OCI-LY7 (cell line): ENCODE measurements at regions not wholly inside any gene's neighbourhood (a gene's known extent, or its start where the extent isn't known, plus 50 kb on each side); places are given as distances from the start of the nearest gene placed in this dataset.

Experiments
- BruUV-seq: library from RNA; stranded (reverse); fragments of 400-500 nt; replicated peaks from 2 replicates; lab custom pipeline; 2021; lab: Mats Ljungman, UMichigan
- CTCF ChIA-PET: fragments of 300-600 bp; sonication (Branson Sonifier 250); formaldehyde crosslinking; loops from one replicate; lab custom pipeline; 2022; ENCODE audit warnings: antibody characterized with exemption; ENCODE audit not compliant: unreplicated experiment; lab: Charles Lee
- POLR2A ChIA-PET: fragments of 300-600 bp; sonication (Branson Sonifier 250); formaldehyde crosslinking; loops from one replicate; lab custom pipeline; 2022; ENCODE audit warnings: antibody characterized with exemption; lab: Charles Lee
- DNase-seq: peaks from one replicate; pipeline ENCODE4 v3.0.0-alpha.2; 2015; ENCODE audit warnings: low spot score
- H2AFZ ChIP-seq: fragments of 200-600 bp; sonication (generic), shearing (Covaris generic); 2 replicates; pipeline ENCODE4 v1.6.1; 2014; ENCODE audit warnings: mild to moderate bottlenecking, antibody characterized with exemption, low read length, moderate library complexity
- H3K27ac ChIP-seq: fragments of 200-600 bp; sonication (generic); 2 replicates; pipeline ENCODE4 v1.5.1; 2014; ENCODE audit warnings: mixed run types, low read depth, mild to moderate bottlenecking, moderate library complexity, low read length, inconsistent platforms; ENCODE audit not compliant: poor library complexity, severe bottlenecking
- H3K36me3 ChIP-seq: fragments of 200-600 bp; sonication (generic); 2 replicates; pipeline ENCODE4 v1.6.1; 2014; ENCODE audit warnings: mild to moderate bottlenecking, antibody characterized with exemption, low read length, moderate library complexity, mixed read lengths; ENCODE audit not compliant: insufficient read depth
- H3K4me1 ChIP-seq: fragments of 200-600 bp; sonication (generic); 2 replicates; pipeline ENCODE4 v1.5.1; 2014; ENCODE audit warnings: mild to moderate bottlenecking, low read length; ENCODE audit not compliant: insufficient read depth, poor library complexity, severe bottlenecking
- H3K4me2 ChIP-seq: fragments of 200-600 bp; sonication (generic); 2 replicates; pipeline ENCODE4 v1.6.1; 2014; ENCODE audit warnings: mild to moderate bottlenecking, low read length
- H3K4me3 ChIP-seq: fragments of 200-600 bp; sonication (generic); 2 replicates; pipeline ENCODE4 v1.5.1; 2014; ENCODE audit warnings: mild to moderate bottlenecking, low read depth, low read length; ENCODE audit not compliant: poor library complexity, severe bottlenecking
- H3K79me2 ChIP-seq: fragments of 200-600 bp; sonication (generic); 2 replicates; pipeline ENCODE4 v1.6.1; 2016; ENCODE audit warnings: low read depth, mild to moderate bottlenecking, low read length, moderate library complexity, mixed read lengths; ENCODE audit not compliant: insufficient read depth
- H3K9me2 ChIP-seq: fragments of 200-600 bp; sonication (generic); 2 replicates; pipeline ENCODE4 v1.6.1; 2016; ENCODE audit warnings: mild to moderate bottlenecking, low read length, mixed read lengths; ENCODE audit not compliant: insufficient read depth
- H3K9me3 ChIP-seq: fragments of 200-600 bp; sonication (generic); 2 replicates; pipeline ENCODE4 v1.6.1; 2014; ENCODE audit warnings: mild to moderate bottlenecking, mixed run types, low read length, mixed read lengths
- H4K20me1 ChIP-seq: fragments of 200-600 bp; sonication (generic); 2 replicates; pipeline ENCODE4 v1.6.1; 2014; ENCODE audit warnings: mild to moderate bottlenecking, antibody characterized with exemption, low read length, moderate library complexity, mixed read lengths; ENCODE audit not compliant: insufficient read depth
- CTCF ChIP-seq: fragments of 200-600 bp; sonication (generic); conservative IDR thresholded peaks from 2 replicates; pipeline ENCODE4 v1.5.1; 2014; ENCODE audit warnings: mild to moderate bottlenecking, antibody characterized with exemption, low read length, moderate library complexity, mixed read lengths
- EZH2phosphoT487 ChIP-seq: fragments of 200-600 bp; sonication (generic); IDR thresholded peaks from 2 replicates; pipeline ENCODE4 v1.6.1; 2018; ENCODE audit warnings: low read depth, borderline replicate concordance, mild to moderate bottlenecking, mixed run types, antibody characterized with exemption, low read length, moderate library complexity, mixed read lengths
- intact Hi-C: fragments of 100-400 bp; cut with micrococcal nuclease; formaldehyde crosslinking; loops from one replicate; pipeline ENCODE4 v1.10.0; 2022; ENCODE audit not compliant: unreplicated experiment

DNA sequence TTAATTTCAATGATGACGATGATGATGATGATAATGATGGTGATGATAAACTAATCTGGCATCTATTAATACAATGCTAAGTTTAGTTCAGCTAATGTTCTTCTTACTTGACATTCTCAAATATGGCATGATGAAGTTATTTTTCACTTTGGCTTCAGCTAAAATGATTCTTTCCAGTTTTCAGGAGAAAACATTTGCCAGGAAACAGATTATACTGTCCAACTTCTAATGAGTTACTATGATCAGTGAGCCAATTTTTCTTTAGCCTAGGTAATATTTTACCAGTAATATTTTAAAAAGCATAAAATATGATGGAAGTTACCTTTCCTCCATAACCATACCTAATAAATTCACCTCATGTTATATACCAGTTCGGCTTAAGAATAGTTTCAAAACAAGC is 245.7 kb upstream of the CSNK1A1L start:
- no TSS peak for BruUV-seq
- Histone ChIP-seq H3K36me3 (no peaks in the 10 kb centered on the region), H3K4me3 (no peak overlapping the region), H3K9me3 (no peaks in the 10 kb centered on the region), H4K20me1 (no peaks in the 10 kb centered on the region; the same call in 1 of the 2 replicates), H3K9me2 (no peaks in the 10 kb centered on the region), H3K4me2 (no peak overlapping the region), H3K27ac (no peak overlapping the region), H3K4me1 (no peaks in the 10 kb centered on the region), H3K79me2 (no peaks in the 10 kb centered on the region), H2AFZ (no peak overlapping the region)
- intact Hi-C loops = no loop called here
- CTCF ChIA-PET = no interaction called here
- POLR2A ChIA-PET = no interaction called here
- no peak for TF ChIP-seq CTCF
- no peak for DNase-seq

DNA sequence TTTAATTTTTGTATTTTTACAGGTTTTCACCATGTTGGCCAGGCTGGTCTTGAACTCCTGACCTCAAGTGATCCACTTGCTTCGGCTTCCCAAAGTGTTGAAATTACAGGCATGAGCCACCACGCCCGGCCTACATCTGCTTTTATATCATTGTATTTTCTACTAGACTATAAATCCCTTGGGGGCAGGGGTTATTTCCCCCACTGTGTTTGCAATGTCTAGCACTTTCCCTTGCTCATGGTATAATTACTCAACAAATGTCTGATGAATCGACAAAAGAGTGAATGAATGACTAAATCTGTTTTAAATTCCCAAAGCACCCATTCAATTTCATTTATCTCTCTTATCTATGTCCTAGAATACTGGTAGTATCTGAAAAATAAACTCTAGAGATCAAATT is 244.5 kb upstream of the CSNK1A1L start:
- ChIA-PET POLR2A (no interaction called here), CTCF (no interaction called here)
- H4K20me1 ChIP-seq = no peaks in the 10 kb centered on the region
- no peaks in the 10 kb centered on the region for H3K9me2 ChIP-seq
- H3K36me3 ChIP-seq = no peaks in the 10 kb centered on the region
- BruUV-seq = no TSS peak
- TF ChIP-seq CTCF (no peak), EZH2phosphoT487 (no peak)
- H3K4me1 ChIP-seq = no peaks in the 10 kb centered on the region
- H3K4me2 ChIP-seq = no peak overlapping the region
- H3K9me3 ChIP-seq = no peaks in the 10 kb centered on the region
- H3K27ac ChIP-seq = no peak overlapping the region
- no peak overlapping the region for H2AFZ ChIP-seq
- intact Hi-C loops = no loop called here
- no peak overlapping the region for H3K4me3 ChIP-seq
- no peaks in the 10 kb centered on the region for H3K79me2 ChIP-seq
- DNase-seq = no peak

GRCh38 chr13:37348916-37349643 is 243.6 kb upstream of the CSNK1A1L start:
- Histone ChIP-seq H3K9me2 (no peaks in the 10 kb centered on the region), H3K79me2 (no peaks in the 10 kb centered on the region), H3K4me1 (no peaks in the 10 kb centered on the region), H3K9me3 (no peaks in the 10 kb centered on the region), H2AFZ (no peak overlapping the region), H3K4me2 (no peak overlapping the region), H3K4me3 (no peak overlapping the region), H3K36me3 (no peaks in the 10 kb centered on the region), H3K27ac (no peak overlapping the region), H4K20me1 (no peaks in the 10 kb centered on the region)
- BruUV-seq = no TSS peak
- TF ChIP-seq CTCF (no peak), EZH2phosphoT487 (no peak)
- ChIA-PET POLR2A (no interaction called here), CTCF (no interaction called here)
- no peak for DNase-seq
- intact Hi-C loops = no loop called here
